GM21576 (cell line): ENCODE measurements at regions not wholly inside any gene's neighbourhood (a gene's known extent, or its start where the extent isn't known, plus 50 kb on each side); places are given as distances from the start of the nearest gene placed in this dataset.
"Not testable (repeated sequence)": the region's sequence is repeated elsewhere in the genome, so short reads cannot be mapped to it uniquely, and the experiment has no call there.

Source experiments
- ATAC-seq: cut with Tn5 transposase; IDR thresholded peaks from one replicate; pipeline ENCODE4 v1.9.1; 2021; ENCODE audit warnings: mild to moderate bottlenecking, moderate library complexity; ENCODE audit not compliant: unreplicated experiment

- ATAC-seq = no peak
Observed at GRCh38 chr14:105979446-105979845, 453.1 kb downstream of the TMEM121 start.

- ATAC-seq = no peak
Observed at GRCh38 chr14:105980224-105980623, 453.8 kb downstream of the TMEM121 start.

DNA sequence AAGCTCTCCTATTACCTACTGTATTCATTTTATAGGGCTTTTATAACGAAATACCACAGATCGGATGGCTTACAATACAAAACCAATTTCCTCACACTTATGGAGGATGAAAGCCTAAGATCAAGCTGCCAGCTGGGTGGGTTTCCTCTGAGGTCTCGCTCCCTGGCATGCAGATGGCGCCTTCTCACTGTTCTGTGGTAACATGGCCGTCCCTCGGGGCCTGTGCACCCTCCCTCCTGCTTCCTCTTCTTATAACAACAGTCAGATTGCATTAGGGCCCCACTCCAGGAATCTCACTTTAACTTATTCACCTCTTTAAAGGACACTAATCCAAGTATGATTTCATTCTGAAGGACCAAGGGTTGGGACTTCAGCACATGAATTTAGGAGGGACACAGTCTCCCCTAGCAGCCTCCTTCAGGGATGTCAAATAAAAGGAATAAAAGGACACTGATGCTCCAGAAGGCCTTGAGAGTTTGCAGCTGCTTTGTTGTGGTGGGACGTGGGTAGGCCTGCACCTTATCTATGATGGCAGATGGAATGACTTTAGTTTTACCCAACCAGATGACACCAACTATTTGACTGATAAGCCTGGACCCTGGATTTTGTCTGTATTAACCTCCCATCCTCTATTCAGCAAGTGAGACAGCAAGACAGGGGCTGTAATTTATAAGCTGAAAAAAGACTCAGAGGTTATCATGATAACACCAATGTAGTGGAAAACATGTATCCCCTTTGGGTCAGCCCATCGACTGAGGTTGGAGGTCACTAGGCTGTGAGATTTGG, 455.3 kb downstream of the TMEM121 start:
- ATAC-seq = not testable (repeated sequence)

GRCh38 chr14:105982664-105983063, 456.3 kb downstream of the TMEM121 start:
- ATAC-seq = no peak

- no peak for ATAC-seq
Observed at GRCh38 chr14:105986894-105987284, 460.5 kb downstream of the TMEM121 start.

DNA sequence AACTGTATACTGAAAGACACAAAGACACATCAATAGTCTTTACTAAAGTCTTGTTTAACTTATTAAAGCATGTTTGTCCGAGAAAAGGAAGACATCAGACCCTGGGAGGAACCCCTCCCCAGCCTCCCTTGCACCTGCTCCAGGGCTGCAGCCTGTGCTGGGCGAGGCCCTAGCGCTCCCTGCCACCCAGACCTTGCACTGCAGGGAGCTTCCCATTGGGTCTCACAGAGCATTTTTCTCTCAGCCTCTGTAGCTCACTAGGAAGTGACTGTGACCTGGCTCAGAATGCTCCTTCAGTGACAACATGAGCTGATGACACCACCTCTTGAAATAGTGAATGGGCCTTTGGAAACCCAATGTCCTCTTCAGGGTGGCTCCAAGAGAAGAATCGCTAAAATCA, 461.2 kb downstream of the TMEM121 start:
- no peak for ATAC-seq

DNA sequence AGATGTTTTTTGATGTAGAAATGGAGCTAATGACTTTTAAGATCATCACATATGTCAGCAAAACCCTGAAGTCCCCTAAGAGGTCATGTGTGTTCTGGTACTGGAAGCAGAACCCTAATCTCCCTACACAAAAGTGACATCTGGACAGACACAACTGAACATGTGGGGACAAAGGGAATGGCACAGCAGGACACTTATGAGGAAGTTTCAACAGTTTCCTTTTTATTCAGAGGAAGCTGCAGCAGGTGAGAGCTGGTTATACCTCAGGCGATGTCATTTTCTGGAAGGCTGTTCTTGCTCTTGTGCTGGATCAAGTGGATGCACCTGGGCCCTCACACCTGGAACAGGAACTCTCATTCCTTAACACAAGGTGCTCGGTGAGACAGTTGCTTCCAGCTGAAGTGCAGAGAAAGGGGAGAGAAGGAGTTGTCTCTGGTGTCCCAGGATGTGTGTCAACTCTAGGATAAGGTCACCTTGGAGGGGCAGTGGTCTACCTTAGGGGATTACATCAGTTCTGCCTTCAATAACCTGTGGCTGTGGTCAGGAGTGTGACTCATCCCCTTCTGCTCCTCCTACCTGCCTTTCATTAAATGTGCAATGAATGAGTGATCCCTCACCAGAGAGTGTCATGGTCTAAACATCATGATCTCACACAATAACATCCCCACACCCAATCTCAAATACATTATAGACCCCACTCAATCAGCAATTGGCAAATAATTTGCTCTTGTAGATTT, 463.4 kb downstream of the TMEM121 start:
- no peak for ATAC-seq

DNA sequence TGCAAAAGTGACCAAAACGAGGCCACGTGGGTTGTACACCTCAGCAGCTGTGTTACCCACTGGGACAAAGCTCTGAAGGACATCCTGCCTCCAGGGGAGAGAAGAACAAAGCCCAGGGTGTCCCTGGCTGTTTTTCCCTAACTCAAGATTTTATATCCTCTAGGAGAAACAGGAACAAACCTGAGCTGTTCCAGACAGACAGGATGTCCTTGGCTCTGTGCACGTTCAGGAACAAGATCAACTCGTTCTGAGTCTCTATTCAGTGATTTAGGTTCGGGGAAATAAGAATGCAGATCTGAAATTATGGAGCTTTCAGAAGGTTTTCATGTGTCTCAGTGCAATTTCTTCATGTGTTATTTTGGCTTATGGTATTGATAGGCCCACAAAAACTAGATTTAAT, 465.3 kb downstream of the TMEM121 start:
- not testable (repeated sequence) for ATAC-seq

DNA sequence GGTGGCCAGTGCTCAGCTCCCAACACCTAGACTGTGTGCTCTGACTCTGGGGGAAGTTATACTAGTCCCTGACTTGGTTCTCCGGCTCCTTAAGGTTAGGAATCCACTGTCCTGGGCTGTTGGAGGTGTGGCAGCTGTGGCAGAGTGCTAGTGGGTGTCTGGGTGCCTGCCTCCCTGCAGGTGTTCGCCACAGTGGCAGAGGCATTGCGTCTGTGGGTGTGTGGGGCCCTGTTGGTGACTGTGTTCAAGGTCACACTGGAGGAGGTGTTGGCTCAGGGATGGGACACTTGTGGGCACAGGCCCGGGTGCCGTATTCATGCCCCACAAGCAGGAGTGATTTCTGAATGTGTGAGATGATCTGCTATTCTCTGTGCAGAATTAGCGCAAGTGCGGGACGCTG, 467.4 kb downstream of the TMEM121 start:
- ATAC-seq = no peak

GRCh38 chr14:105995011-105995710, 468.8 kb downstream of the TMEM121 start:
- ATAC-seq = not testable (repeated sequence)

- not testable (repeated sequence) for ATAC-seq
Observed at GRCh38 chr14:105998597-105998996, 472.2 kb downstream of the TMEM121 start.

DNA sequence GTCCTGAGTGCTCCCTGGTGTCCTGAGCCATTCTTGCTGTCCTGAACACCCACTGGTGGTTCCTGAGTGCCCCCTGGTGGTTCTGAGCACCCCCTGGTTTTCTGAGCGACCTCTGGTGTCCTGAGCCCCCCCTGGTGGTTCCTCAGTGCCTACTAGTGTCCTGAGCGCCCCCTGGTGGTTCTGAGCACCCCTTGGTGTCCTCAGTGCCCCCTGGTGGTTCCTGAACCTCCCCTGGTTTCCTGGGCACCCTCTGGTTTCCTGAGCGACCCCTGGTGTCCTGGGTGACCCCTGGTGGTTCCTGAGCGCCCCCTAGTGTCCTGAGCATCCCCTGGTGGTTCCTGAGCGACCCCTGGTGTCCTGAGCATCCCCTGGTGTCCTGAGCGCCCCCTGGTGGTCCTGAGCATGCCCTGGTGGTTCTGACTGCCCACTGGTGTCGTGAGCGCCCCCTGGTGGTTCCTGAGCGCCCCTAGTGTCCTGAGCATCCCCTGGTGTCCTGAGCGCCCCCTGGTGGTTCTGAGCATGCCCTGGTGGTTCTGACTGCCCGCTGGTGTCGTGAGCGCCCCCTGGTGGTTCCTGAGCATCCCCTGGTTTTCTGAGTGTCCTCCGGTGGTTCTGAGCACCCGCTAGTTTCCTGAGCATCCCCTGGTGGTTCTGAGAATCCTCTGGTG, 473.1 kb downstream of the TMEM121 start:
- ATAC-seq = peak; percentile 89

DNA sequence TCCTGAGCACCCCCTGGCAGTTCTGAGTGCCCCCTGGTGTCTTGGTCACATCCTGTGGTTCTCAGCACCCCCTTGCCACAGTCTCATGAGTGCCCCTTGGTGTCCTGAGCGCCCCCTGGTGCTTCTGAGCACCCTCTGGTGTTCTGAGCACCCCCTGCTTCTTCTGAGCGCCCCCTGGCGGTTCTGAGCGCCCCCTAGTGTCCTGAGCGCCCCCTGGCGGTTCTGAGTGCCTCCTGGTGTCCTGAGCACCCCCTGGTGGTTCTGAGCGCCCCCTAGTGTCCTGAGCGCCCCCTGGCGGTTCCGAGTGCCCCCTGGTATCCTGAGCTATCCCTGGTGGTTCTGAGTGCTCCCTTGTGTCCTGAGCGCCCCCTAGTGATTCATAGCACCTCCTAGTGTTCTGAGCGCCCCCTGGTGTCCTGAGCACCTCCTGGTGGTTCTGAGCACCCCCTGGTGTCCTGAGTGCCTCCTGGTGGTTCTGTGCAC, 473.7 kb downstream of the TMEM121 start:
- peak; percentile 34 for ATAC-seq

- ATAC-seq = not testable (repeated sequence)
Observed at GRCh38 chr14:106001277-106001676, 474.9 kb downstream of the TMEM121 start.

DNA sequence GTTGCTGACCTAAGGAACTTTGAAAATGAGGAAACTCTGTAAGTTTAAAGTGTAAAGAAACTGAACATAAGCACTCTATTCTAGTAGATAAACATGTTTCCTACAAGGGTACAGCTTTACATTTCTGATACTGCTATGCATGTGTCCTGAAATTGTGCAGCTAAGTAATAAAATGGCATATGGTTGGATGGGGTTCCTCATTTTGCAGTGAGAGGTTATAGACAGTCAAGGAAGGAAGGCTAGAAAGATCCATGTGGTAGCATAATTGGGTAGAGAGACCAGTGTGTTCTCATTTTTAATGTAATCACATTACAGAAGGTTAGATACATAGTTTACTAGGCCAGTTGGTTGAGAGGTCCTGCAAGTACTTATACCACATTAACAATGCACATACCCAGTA, 477.0 kb downstream of the TMEM121 start:
- no peak for ATAC-seq

DNA sequence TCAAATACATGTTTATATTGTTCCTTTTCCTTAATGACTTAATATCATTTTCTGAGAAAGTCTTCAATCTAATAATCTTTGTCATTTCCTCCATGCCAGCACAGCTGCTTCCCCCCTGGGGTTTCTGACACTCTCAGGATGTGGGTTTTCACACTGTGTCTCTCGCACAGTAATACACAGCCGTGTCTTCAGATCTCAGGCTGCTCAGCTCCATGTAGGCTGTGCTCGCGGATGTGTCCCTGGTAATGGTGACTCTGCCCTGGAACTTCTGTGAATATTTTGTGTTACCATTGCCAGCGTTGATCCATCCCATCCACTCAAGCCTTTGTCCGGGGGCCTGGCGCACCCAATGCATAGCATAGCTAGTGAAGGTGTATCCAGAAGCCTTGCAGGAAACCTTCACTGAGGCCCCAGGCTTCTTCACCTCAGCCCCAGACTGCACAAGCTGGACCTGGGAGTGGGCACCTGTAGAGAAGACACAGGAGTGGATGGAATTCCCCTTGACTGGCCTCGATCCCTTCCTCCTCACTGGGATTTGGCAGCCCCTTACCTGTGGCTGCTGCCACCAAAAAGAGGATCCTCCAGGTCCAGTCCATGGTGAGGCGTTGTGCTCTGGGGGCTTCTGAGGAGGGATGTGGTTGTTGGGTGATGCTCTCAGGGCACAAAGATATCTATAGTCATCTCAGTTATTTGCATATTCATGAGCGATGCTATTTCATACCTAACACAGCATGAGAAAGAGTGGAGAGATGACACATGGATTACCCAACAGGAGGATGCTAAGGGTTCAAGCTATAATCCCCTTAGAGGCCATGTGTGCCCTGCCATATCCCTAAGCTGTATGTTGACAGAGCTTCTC, 478.8 kb downstream of the TMEM121 start:
- ATAC-seq = not testable (repeated sequence)

DNA sequence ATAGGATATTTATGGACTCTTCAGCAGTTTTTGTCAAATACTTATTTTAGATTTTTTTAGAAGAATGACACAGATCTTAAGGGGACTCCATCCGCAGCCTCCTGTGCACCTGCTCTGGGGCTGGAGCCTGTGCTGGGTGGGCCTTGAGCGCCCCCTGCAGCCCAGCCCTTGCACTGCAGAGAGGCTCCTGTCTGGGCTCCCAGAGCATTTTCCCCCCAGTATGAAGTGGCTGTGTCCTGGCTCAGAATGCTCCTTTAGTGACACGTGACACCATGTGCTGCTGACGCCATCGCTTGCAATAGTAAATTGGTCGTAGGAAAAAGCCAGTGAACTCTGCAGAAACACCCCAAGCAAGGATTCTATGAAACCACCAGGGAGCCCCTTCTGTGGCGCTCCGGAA, 479.7 kb downstream of the TMEM121 start:
- ATAC-seq = not testable (repeated sequence)

DNA sequence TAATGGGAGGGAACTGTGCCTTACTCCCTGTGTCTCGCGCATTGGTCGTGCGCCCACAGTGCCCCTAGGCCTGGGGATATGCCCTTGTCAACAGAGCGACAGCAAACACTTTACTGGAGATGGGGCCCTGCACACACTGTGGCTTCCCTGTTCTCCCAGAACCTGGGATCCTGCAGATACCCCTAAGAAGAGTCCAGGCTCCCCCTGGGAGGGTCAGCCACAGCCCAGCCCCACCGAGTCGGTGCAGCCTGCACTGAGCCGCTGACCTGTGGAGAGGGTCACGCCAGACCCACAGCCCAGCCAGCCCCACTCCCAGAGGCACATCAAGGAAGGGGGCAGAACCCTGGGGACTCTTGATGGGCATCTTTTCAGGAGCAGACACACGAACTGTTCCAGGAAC, 480.3 kb downstream of the TMEM121 start:
- not testable (repeated sequence) for ATAC-seq

DNA sequence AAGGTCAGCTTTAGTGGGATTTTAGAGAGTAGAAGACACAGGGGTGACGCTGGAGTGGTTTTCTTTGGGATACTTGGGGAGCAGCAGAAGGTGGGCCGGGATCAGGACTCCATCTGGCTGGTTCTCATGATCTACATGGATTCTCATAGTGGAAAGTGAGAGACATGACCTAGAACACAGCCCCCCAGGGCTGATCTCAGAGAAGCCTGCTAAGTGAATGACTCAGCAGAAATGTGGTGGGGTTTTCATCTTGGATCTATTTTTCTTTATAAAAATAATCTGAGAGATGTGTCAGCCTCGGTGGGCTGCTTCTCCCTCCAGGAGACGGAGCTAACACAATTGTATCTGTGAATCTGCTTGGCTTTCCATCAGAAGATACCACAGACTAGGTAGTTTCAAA, 484.4 kb downstream of the TMEM121 start:
- ATAC-seq = no peak
